IPS-18a (cell line): ENCODE measurements at regions not wholly inside any gene's neighbourhood (a gene's known extent, or its start where the extent isn't known, plus 50 kb on each side); places are given as distances from the start of the nearest gene placed in this dataset.

Experiments used
- H3K27ac ChIP-seq: one replicate; pipeline ENCODE4 v1.5.1; 2013; ENCODE audit warnings: low read length
- H3K27me3 ChIP-seq: one replicate; pipeline ENCODE4 v1.6.1; 2013; ENCODE audit warnings: mild to moderate bottlenecking, low read length; ENCODE audit not compliant: control insufficient read depth, insufficient read depth
- H3K36me3 ChIP-seq: one replicate; pipeline ENCODE4 v1.6.1; 2013; ENCODE audit warnings: low read depth, low read length; ENCODE audit not compliant: control insufficient read depth
- H3K4me1 ChIP-seq: one replicate; pipeline ENCODE4 v1.6.1; 2013; ENCODE audit warnings: low read depth, low read length; ENCODE audit not compliant: control insufficient read depth
- H3K4me3 ChIP-seq: one replicate; pipeline ENCODE4 v1.5.1; 2013; ENCODE audit warnings: low read length
- H3K9ac ChIP-seq: one replicate; pipeline ENCODE4 v1.6.1; 2013; ENCODE audit warnings: mild to moderate bottlenecking, low read length, moderate library complexity
- H3K9me3 ChIP-seq: one replicate; pipeline ENCODE4 v1.6.1; 2013; ENCODE audit warnings: low read depth, low read length; ENCODE audit not compliant: control insufficient read depth

DNA sequence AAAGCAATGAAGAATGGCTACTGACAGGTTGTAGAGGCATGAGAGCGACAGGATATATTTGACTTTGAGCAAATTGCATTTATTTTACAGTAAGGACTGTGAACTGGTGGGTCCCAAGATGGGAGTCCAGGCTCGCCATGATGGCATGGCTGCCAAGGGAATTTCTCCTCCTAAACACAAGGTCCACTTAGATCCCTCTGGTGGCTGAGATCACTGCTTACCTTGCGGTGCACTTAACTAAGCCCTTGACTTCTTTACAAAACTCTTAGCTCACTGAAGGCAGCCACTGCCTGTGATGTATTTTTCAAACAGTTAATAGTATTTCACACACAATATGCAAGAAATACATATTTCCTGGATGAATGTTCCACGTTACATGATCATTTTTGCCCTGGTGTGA lies 50.3 kb upstream of the SORBS2 start:
- Histone ChIP-seq H3K27me3 (no peaks in the 10 kb centered on the region), H3K4me3 (no peak overlapping the region), H3K9ac (no peak overlapping the region), H3K9me3 (peaks cover 10% of the 10 kb centered on the region), H3K36me3 (no peaks in the 10 kb centered on the region), H3K27ac (no peak overlapping the region), H3K4me1 (no peaks in the 10 kb centered on the region)

DNA sequence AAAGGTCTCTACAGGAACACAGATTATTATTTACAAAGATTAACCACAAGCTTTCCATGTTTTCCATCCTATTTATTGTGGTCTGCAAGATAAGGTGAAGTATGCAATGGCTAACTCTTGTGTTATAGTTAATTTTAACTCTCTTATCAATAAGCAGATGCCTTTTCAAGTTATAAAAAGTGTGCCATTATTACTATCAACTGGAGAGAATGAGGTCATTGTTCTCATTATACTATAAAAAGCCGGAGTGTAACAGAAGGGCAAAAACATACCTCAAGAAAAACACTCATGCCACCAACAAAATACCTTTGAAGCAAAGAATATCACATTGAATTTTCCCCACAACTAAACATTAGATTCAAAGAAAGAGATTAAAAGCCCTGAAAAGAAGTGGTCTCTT lies 52.0 kb upstream of the SORBS2 start:
- Histone ChIP-seq H3K36me3 (no peaks in the 10 kb centered on the region), H3K27ac (no peak overlapping the region), H3K4me1 (no peaks in the 10 kb centered on the region), H3K9me3 (no peaks in the 10 kb centered on the region), H3K27me3 (no peaks in the 10 kb centered on the region), H3K4me3 (no peak overlapping the region), H3K9ac (no peak overlapping the region)

DNA sequence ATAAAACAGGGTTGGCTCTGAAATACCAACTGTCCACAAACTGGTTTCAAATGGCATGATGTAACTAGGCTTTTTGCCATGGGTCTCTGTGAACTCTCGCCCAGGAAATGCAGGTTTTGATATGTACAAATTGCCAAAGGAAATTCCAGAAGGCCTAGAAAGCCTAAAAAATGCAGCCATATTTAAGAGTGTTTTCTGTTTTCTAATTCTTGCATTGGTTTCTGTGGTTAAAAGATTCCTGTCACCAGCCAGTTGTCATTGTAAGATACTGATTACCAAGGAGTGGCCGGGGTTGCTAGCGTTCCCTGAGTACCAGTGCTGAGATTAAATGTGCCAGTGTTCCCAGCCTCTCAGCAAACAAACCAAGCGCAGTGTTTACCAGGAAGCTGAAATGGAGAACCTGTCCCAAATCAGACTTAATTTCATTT lies 53.9 kb upstream of the SORBS2 start:
- no peaks in the 10 kb centered on the region for H3K9me3 ChIP-seq
- H3K27me3 ChIP-seq, result no peaks in the 10 kb centered on the region
- peaks cover 5% of the 10 kb centered on the region for H3K4me1 ChIP-seq
- no peak overlapping the region for H3K4me3 ChIP-seq
- H3K27ac ChIP-seq, result no peak overlapping the region
- no peaks in the 10 kb centered on the region for H3K36me3 ChIP-seq
- H3K9ac ChIP-seq, result no peak overlapping the region

DNA sequence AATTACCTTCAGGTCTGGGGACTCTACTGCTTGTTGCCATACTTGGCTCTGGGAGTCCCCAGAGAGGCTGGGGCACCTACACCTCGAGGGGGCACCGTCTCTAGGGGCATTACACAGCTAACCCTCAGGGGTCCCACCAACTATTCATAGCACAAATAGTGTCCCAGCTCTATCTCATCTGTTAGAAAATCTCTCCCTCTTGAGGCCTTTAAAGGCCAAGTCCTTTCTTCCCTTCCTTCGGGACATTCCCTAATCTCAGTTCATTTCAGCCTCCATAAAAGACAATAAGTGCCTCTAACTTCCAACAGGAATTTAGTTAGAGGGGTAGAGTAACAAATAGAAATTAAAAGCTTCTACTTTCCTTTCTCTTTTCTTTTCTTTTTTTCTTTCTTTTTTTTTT lies 55.8 kb upstream of the SORBS2 start:
- no peak overlapping the region for H3K4me3 ChIP-seq
- H3K9me3 ChIP-seq, result no peaks in the 10 kb centered on the region
- no peak overlapping the region for H3K9ac ChIP-seq
- no peaks in the 10 kb centered on the region for H3K36me3 ChIP-seq
- H3K27ac ChIP-seq, result no peak overlapping the region
- H3K4me1 ChIP-seq, result peaks cover 5% of the 10 kb centered on the region
- H3K27me3 ChIP-seq, result no peaks in the 10 kb centered on the region

DNA sequence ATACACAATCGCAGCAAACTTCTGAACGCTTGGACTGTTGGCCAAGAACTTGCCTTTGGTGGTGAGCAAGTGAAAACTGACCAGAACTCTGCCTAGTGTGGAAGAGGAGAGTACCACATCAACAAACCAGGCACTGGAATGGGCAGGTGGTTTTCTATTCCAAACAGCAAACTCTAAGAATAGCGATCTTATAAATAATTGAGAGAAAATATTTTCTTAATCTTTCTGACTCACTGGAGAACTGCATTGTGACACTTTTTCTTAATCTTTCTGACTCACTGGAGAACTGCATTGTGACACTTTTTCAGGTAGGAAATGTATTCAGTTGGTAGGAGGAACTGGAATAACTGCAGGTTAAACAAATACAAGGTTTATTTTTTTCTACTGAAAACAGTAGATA lies 57.0 kb upstream of the SORBS2 start:
- H3K4me1 ChIP-seq, result peaks cover 5% of the 10 kb centered on the region
- H3K9ac ChIP-seq, result no peak overlapping the region
- H3K9me3 ChIP-seq, result no peaks in the 10 kb centered on the region
- no peaks in the 10 kb centered on the region for H3K36me3 ChIP-seq
- no peaks in the 10 kb centered on the region for H3K27me3 ChIP-seq
- H3K27ac ChIP-seq, result no peak overlapping the region
- no peak overlapping the region for H3K4me3 ChIP-seq

DNA sequence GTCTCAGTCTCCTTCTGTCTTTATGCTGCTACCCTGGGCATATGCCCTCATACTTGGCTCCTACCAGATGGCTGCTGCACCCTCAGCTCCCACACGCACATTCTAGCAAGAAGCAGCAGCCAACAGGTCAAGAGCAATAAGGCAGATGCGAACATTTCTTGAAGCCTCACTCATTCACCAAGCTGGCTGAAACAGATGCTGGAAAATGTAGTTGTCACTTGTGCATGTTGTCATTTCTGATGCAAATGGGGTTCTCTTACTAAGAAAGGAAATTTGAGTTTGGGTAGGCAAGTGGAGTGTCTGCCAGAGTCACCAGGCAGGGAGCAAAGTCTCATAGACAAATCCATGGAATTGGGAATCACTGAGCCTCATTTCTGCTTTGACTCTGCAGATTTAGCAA lies 57.4 kb upstream of the SORBS2 start:
- Histone ChIP-seq H3K4me1 (peaks cover 5% of the 10 kb centered on the region), H3K9ac (no peak overlapping the region), H3K27ac (no peak overlapping the region), H3K4me3 (no peak overlapping the region), H3K27me3 (no peaks in the 10 kb centered on the region), H3K36me3 (no peaks in the 10 kb centered on the region), H3K9me3 (no peaks in the 10 kb centered on the region)

DNA sequence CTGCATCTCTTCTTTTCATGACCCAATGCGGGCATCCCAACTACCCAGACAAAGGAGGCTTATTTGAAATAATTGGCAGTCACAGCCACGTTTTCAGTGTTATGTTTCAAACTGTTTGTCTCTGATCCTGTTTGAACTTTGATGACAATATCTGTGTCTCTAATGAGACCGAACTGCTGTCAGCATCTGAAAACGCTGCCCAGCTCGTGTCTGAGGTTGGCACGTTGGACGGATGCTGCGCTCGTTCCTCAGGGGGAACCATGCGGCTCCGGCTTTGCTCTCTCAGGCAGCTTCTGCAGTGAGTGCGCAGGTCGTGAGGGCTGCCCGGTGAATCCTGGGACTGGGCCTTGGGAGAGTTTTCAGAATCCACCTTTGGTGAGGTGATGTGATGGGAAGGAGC lies 58.4 kb upstream of the SORBS2 start:
- H3K9me3 ChIP-seq, result no peaks in the 10 kb centered on the region
- H3K27ac ChIP-seq, result no peak overlapping the region
- H3K27me3 ChIP-seq, result no peaks in the 10 kb centered on the region
- no peaks in the 10 kb centered on the region for H3K36me3 ChIP-seq
- no peak overlapping the region for H3K4me3 ChIP-seq
- H3K9ac ChIP-seq, result no peak overlapping the region
- H3K4me1 ChIP-seq, result peaks cover 5% of the 10 kb centered on the region

DNA sequence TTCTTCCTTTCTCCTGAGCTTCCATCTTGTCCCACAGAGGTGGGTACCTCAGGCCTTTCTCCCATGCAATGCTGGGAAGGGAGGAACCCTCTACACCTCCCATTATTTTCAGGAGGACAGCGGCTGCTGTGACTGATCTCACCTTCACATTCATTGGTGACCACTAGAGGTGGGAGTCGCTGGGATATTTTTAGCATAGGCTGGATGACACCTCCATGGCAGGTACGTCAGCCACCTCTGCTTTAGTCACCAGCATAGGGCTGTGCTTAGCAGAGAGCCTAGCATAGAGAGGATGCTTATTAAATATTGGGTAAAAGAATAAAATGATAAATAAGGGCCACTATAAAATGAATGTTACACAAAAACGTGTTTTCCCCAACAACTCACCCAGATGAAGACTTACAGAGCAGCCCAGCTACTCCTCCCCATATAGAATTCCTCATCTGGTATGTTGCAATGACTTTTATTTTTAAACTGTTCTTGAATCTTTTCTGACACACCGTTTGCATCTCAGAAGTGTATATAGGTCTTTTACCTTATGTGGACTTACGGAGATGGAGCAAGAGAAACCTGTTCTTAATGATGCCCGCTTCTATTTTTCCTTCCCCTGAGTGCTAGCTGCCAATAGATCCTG lies 60.9 kb upstream of the SORBS2 start:
- Histone ChIP-seq H3K4me1 (peaks cover 5% of the 10 kb centered on the region), H3K27ac (no peak overlapping the region), H3K9me3 (no peaks in the 10 kb centered on the region), H3K36me3 (no peaks in the 10 kb centered on the region), H3K9ac (no peak overlapping the region), H3K27me3 (no peaks in the 10 kb centered on the region), H3K4me3 (no peak overlapping the region)

DNA sequence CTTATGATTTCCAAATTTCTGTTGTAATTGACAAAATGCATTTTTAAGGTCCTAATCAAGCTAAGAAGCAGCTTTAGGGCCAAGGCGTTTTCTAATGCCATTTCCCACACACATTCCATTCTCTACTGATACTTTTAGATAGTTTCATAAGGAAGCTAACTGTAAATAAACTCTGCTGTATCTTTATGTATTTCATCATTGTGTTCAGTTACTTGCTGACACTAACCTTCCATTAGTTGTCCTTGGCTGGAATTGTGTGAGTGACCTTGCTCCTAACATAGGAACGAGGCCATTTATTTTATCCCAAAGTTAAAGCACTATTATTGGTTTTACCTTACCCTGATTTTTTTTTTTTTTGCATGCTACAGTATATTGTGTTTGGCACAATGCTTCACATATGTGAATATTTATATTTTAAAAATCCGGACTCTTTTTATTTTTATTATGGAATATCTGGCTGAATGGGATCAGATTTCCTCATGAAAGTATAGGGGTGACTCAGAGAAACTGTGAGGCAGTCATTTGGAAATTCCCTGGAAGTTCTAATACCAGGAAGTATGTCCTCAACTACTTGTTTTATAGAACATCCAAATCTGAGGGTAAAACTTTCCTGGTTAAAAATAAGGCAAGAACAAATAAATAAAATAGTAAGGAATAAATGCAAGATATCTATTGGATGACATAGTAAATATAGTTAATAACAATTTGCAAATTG lies 62.7 kb upstream of the SORBS2 start:
- no peaks in the 10 kb centered on the region for H3K36me3 ChIP-seq
- H3K27ac ChIP-seq, result no peak overlapping the region
- no peaks in the 10 kb centered on the region for H3K9me3 ChIP-seq
- H3K9ac ChIP-seq, result no peak overlapping the region
- H3K27me3 ChIP-seq, result no peaks in the 10 kb centered on the region
- H3K4me3 ChIP-seq, result no peak overlapping the region
- no peaks in the 10 kb centered on the region for H3K4me1 ChIP-seq

DNA sequence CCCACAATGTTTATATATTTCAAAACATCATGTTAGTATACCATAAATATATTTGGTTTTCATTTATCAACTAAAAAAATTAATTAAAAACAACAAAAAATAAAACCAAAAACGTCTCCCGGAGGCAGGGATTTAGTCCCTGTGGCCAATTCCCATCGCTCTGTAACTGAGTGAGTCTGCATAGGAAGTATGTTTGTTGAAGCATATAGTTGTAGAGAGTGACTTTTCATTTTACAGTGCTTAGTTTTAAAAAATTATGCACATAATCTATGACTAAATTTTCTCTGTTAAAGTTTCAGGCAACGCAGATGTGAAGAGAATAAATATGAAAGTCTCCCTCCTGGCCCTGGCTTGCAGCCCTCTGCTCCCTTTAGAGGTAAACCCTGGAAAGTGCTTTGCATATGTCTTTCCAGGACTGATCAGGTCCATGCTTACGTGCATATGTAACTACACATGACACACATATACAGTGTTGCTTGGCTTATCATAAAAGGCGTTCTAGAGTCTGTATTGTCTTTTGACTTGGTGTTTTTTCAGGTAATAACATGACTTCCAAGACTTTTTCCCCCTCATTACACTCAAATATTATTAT lies 63.4 kb upstream of the SORBS2 start:
- no peaks in the 10 kb centered on the region for H3K36me3 ChIP-seq
- no peaks in the 10 kb centered on the region for H3K9me3 ChIP-seq
- H3K9ac ChIP-seq, result no peak overlapping the region
- no peak overlapping the region for H3K27ac ChIP-seq
- no peaks in the 10 kb centered on the region for H3K4me1 ChIP-seq
- H3K4me3 ChIP-seq, result no peak overlapping the region
- H3K27me3 ChIP-seq, result no peaks in the 10 kb centered on the region

DNA sequence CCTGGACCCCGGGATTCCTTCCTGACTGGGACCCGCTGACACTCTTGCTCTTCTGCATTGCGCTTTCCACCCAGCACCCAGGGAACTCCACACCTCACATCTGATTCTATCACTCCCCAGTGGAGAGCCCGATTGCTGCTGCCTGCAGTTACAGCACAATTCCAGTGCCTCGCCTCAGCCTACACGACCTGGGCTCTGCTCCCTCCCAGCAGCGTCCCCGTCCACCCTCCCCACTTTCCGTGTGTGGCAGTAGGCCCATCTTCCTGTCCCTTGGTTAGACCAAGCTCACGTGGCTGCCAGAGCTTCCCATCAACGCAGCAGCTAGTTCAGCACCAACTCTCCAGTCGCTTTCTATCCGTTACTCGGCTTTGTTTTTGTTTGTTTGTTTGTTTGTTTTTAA lies 66.6 kb upstream of the SORBS2 start:
- H3K9ac ChIP-seq, result no peak overlapping the region
- H3K36me3 ChIP-seq, result no peaks in the 10 kb centered on the region
- H3K9me3 ChIP-seq, result peaks cover 3% of the 10 kb centered on the region
- H3K27me3 ChIP-seq, result no peaks in the 10 kb centered on the region
- no peak overlapping the region for H3K4me3 ChIP-seq
- H3K27ac ChIP-seq, result no peak overlapping the region
- H3K4me1 ChIP-seq, result no peaks in the 10 kb centered on the region
